Thyroid gland (tissue), 4 donors: ENCODE measurements at regions not wholly inside any gene's neighbourhood (a gene's known extent, or its start where the extent isn't known, plus 50 kb on each side); places are given as distances from the start of the nearest gene placed in this dataset.

Experiments used
- POLR2A ChIP-seq, 2 donors: fragments of 450-650 bp; IDR thresholded peaks; one replicate each; pipeline ENCODE4 v1.6.1; 2017; ENCODE audit warnings: antibody characterized with exemption in 2 of 2, mild to moderate bottlenecking in 2 of 2, moderate library complexity in 1 of 2
- TF ChIP-seq, protein P1 (sequence below), 6 experiments: fragments of 200-600 bp in 3 of 6; fragments of 450-650 bp in 3 of 6; sonication (generic) in 3 of 6; IDR thresholded peaks; one replicate each; pipeline ENCODE4 v1.5.1; 2016 to 2019; ENCODE audit warnings: antibody characterized with exemption in 6 of 6, mild to moderate bottlenecking in 2 of 6, inconsistent platforms in 1 of 6, moderate library complexity in 1 of 6

DNA sequence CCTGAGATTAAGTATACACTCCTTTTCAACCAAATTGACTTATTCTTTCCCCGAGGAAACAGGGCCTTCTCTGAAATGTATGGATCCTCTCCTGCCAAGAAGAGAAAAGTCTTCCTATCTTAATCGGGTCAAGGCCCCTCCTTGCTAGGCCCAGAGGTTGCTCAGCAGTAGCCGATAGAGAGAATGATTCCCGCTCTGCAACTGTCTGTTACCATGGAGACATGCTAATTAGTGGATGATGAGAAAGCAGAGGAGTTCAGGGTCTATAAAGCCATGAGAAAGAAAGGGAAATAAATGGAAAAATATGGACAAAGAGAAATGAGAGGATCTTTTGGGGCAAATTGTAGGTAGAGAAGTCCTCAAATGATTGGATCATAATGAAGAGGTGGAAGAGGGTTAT lies 103.5 kb downstream of the POU4F1 start:
- TF ChIP-seq, protein P1, sequence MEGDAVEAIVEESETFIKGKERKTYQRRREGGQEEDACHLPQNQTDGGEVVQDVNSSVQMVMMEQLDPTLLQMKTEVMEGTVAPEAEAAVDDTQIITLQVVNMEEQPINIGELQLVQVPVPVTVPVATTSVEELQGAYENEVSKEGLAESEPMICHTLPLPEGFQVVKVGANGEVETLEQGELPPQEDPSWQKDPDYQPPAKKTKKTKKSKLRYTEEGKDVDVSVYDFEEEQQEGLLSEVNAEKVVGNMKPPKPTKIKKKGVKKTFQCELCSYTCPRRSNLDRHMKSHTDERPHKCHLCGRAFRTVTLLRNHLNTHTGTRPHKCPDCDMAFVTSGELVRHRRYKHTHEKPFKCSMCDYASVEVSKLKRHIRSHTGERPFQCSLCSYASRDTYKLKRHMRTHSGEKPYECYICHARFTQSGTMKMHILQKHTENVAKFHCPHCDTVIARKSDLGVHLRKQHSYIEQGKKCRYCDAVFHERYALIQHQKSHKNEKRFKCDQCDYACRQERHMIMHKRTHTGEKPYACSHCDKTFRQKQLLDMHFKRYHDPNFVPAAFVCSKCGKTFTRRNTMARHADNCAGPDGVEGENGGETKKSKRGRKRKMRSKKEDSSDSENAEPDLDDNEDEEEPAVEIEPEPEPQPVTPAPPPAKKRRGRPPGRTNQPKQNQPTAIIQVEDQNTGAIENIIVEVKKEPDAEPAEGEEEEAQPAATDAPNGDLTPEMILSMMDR (IDR thresholded peaks at IDR 0.05), result no peak
- TF ChIP-seq POLR2A (IDR thresholded peaks at IDR 0.05), result no peak
